AG09309 (cell line): ENCODE measurements at regions not wholly inside any gene's neighbourhood (a gene's known extent, or its start where the extent isn't known, plus 50 kb on each side); places are given as distances from the start of the nearest gene placed in this dataset.
A peak's percentile ranks its signal among the peaks of the same experiment; 100 is the strongest.

Source experiments
- DNase-seq: peaks from one replicate; pipeline ENCODE4 v3.0.0-alpha.2; 2010; ENCODE audit warnings: low read depth
- H3K4me3 ChIP-seq: 2 replicates; pipeline ENCODE4 v1.5.1; 2011; ENCODE audit warnings: mild to moderate bottlenecking, low read depth, low read length, moderate library complexity; ENCODE audit not compliant: control insufficient read depth
- CTCF ChIP-seq: IDR thresholded peaks from 2 replicates; pipeline ENCODE4 v1.5.1; 2011; ENCODE audit warnings: mild to moderate bottlenecking, low read depth, low read length, inconsistent platforms; ENCODE audit not compliant: insufficient read depth, control insufficient read depth; ENCODE audit errors: missing control alignments

- H3K4me3 ChIP-seq: no peak overlapping the region
- TF ChIP-seq CTCF: no peak
- DNase-seq: no peak
Measured at GRCh38 chr18:45322343-45322742, 292.9 kb upstream of the SLC14A2 start.

DNA sequence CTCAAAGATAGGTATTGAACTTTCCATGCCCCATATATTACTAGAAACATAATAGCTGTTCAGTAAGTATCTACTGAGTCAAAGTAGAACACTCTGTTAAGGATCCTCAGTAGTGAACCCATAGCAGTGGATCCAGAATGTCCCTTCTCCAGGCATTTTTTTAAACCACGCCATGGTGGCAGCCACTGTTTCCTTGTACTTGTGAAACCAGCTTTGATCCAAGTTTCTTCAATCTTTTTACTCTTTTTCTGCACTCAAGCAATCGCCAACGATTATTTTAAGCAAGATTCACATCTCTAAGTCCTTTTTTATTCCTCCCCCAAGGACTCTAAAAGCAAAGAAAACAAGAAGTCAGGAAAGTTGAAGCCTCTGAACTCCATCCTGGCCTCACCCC lies 291.2 kb upstream of the SLC14A2 start:
- TF ChIP-seq CTCF: no peak
- no peak overlapping the region for H3K4me3 ChIP-seq
- DNase-seq: no peak

DNA sequence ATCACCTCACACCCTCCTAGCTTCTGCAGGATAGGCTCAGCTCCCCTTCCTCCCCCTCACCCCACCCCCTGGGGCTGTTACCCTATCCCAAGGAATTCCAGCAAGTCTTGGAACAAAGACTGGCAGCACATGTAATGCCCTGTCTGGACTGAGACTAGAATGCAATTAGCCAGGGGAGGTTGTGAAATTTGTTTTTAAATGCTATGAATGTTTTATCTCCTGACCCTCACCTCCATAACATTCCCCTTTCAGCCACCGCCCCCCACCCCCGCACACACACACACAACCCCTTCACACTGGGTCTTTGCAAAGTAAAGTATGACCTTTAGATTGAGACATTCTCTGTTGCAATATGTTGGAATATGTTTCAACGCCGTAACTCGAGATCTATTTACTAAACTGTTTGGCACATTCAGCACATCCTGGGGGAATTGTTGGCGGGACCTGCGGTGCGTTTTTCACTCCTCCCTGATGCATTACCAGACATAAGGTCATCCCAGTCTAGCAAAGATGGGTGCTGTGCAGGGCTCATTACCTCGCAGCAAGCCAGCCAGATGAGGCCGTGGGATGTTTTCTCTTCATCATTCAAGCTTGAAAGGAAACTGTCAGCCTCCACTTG lies 290.7 kb upstream of the SLC14A2 start:
- peak; percentile 96 for DNase-seq
- no peak for TF ChIP-seq CTCF

DNA sequence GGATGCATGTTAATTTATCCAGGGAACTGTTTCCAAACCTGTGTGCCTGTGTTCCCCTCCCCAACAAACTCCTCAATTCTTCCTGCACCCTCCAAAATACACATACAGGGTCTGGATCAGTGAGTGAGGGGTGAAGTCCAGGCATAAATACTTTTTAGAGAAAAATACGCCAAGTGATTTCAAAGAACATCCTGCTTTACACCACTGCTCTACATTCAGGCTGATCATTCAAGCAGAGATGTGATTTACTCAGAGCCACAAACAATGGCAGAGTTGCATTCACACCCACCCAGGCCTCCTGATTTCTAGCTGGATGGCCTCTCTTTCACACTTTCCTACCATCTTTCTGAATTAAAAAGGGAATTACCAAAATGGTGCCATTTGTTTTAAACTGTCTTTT lies 289.5 kb upstream of the SLC14A2 start:
- DNase-seq: no peak
- no peak for TF ChIP-seq CTCF
- no peak overlapping the region for H3K4me3 ChIP-seq

More for the DNA sequence above, 290.7 kb upstream of the SLC14A2 start:
- H3K4me3 ChIP-seq: no peak overlapping the region

DNA sequence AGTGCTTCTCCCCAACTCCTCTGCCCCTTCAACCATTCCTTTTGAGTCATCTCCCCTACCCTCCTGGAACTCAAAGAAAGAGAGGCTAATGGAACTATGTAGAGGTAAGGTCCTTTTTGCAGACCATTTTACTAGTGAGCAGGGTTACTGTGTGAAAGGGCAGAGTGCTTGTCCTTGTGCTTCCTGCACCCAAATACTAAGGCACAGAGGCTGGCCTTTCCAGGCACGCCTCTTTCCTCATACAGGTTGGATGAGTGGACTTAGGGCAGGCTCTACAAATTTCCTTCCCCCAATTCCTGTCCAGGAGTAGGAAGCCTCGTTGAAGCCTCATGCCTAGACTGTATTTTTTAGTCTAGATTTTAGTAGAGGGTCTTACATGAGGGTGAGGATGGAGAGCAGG lies 288.8 kb upstream of the SLC14A2 start:
- DNase-seq: no peak
- H3K4me3 ChIP-seq: no peak overlapping the region
- no peak for TF ChIP-seq CTCF

DNA sequence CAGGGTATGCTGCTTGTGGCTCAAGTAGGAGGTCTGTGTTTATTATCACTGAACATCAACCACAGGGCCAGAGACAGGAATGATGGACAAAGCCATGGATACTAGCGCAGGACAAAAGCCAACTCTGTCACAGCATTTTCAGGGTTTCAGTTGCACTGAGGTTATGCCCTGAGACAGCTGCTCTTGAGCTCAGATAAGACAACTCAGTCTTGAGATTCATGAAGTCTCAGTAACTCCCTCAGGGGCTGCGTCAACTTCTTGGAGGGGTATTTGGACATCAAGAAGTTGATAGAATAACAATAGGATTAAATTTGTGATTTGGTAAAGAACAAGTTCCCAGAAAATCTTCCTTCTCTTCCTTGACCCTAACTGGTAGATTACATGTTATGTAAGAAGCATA lies 287.0 kb upstream of the SLC14A2 start:
- H3K4me3 ChIP-seq: no peak overlapping the region
- TF ChIP-seq CTCF: no peak

DNA sequence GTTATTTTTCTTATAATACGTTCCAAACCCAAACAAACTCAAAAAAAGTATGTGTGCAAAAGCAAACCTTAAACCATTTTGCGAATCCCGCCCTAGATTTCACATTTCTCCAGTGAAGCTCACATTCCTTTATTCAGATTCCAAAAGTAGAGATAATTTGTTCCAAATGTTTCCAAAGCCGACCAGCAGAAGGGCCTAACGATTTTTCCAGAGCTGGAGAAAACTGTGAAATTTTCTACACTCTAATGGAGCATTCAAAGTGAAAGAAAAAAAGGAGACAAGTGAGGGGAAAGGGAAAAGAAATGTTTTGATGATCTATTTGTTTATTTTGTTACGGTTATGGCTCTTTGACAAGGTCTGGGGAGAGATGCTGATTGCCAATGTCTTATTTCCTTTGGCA lies 286.5 kb upstream of the SLC14A2 start:
- TF ChIP-seq CTCF: no peak
- DNase-seq: peak; percentile 51
- H3K4me3 ChIP-seq: no peak overlapping the region

More for the DNA sequence above, 287.0 kb upstream of the SLC14A2 start:
- DNase-seq: no peak
